ENCODE measurements at regions not wholly inside any gene's neighbourhood (a gene's known extent, or its start where the extent isn't known, plus 50 kb on each side); places are given as distances from the start of the nearest gene placed in this dataset.

- no peak overlapping the region for H3K4me2 ChIP-seq (ENCODE audit: low read length)
- H3K36me3 ChIP-seq (ENCODE audit: insufficient read depth, low read length), result no peaks in the 10 kb centered on the region
- H2AFZ ChIP-seq (ENCODE audit: low read length), result no peak overlapping the region
- H3F3A ChIP-seq (ENCODE audit: insufficient read depth, low read length), result no peaks in the 10 kb centered on the region
- H3K9me3 ChIP-seq (ENCODE audit: low read length), result no peaks in the 10 kb centered on the region
- no peak overlapping the region for H3K4me3 ChIP-seq (ENCODE audit: low read depth, low read length, poor library complexity, severe bottlenecking)
- H3K4me1 ChIP-seq (ENCODE audit: insufficient read depth, low read length, severe bottlenecking), result no peaks in the 10 kb centered on the region
- H3K9me2 ChIP-seq (ENCODE audit: low read depth, low read length), result no peaks in the 10 kb centered on the region
- TF ChIP-seq EZH2 (IDR thresholded peaks at IDR 0.05; ENCODE audit: borderline replicate concordance, low read length) (no peak), CTCF (IDR thresholded peaks at IDR 0.05; ENCODE audit: low read length) (no peak)
- no peaks in the 10 kb centered on the region for H4K20me1 ChIP-seq (ENCODE audit: insufficient read depth, low read length)
- H3K27me3 ChIP-seq (ENCODE audit: insufficient read depth, low read length), result no peaks in the 10 kb centered on the region
- no peaks in the 10 kb centered on the region for H3K79me2 ChIP-seq (ENCODE audit: insufficient read depth, low read length)
- H3K9ac ChIP-seq (ENCODE audit: low read length), result no peak overlapping the region
- H3K27ac ChIP-seq (ENCODE audit: low read depth, low read length, poor library complexity, severe bottlenecking), result no peak overlapping the region
Measured at GRCh38 chr9:14393418-14393817, 79.5 kb upstream of the NFIB start.

- no peaks in the 10 kb centered on the region for H3K9me3 ChIP-seq (ENCODE audit: low read length)
- no peaks in the 10 kb centered on the region for H3K9me2 ChIP-seq (ENCODE audit: low read depth, low read length)
- no peaks in the 10 kb centered on the region for H3K4me1 ChIP-seq (ENCODE audit: insufficient read depth, low read length, severe bottlenecking)
- H2AFZ ChIP-seq (ENCODE audit: low read length), result no peak overlapping the region
- no peaks in the 10 kb centered on the region for H3K79me2 ChIP-seq (ENCODE audit: insufficient read depth, low read length)
- H3K4me2 ChIP-seq (ENCODE audit: low read length), result no peak overlapping the region
- TF ChIP-seq CTCF (IDR thresholded peaks at IDR 0.05; ENCODE audit: low read length), result no peak
- TF ChIP-seq EZH2 (IDR thresholded peaks at IDR 0.05; ENCODE audit: borderline replicate concordance, low read length), result no peak
- no peak overlapping the region for H3K4me3 ChIP-seq (ENCODE audit: low read depth, low read length, poor library complexity, severe bottlenecking)
- H3K9ac ChIP-seq (ENCODE audit: low read length), result no peak overlapping the region
- no peaks in the 10 kb centered on the region for H4K20me1 ChIP-seq (ENCODE audit: insufficient read depth, low read length)
- no peaks in the 10 kb centered on the region for H3K36me3 ChIP-seq (ENCODE audit: insufficient read depth, low read length)
- no peak overlapping the region for H3K27ac ChIP-seq (ENCODE audit: low read depth, low read length, poor library complexity, severe bottlenecking)
- no peaks in the 10 kb centered on the region for H3K27me3 ChIP-seq (ENCODE audit: insufficient read depth, low read length)
- H3F3A ChIP-seq (ENCODE audit: insufficient read depth, low read length), result no peaks in the 10 kb centered on the region
Measured at GRCh38 chr9:14391620-14392019, 77.7 kb upstream of the NFIB start.

- Histone ChIP-seq H3K79me2 (ENCODE audit: insufficient read depth, low read length) (no peaks in the 10 kb centered on the region), H3K4me3 (ENCODE audit: low read depth, low read length, poor library complexity, severe bottlenecking) (no peak overlapping the region), H4K20me1 (ENCODE audit: insufficient read depth, low read length) (no peaks in the 10 kb centered on the region), H3K4me1 (ENCODE audit: insufficient read depth, low read length, severe bottlenecking) (no peaks in the 10 kb centered on the region), H3K36me3 (ENCODE audit: insufficient read depth, low read length) (no peaks in the 10 kb centered on the region), H3K4me2 (ENCODE audit: low read length) (no peak overlapping the region), H3K27me3 (ENCODE audit: insufficient read depth, low read length) (no peaks in the 10 kb centered on the region), H3K9me3 (ENCODE audit: low read length) (no peaks in the 10 kb centered on the region), H3K9ac (ENCODE audit: low read length) (no peak overlapping the region), H3K9me2 (ENCODE audit: low read depth, low read length) (no peaks in the 10 kb centered on the region), H3K27ac (ENCODE audit: low read depth, low read length, poor library complexity, severe bottlenecking) (no peak overlapping the region), H2AFZ (ENCODE audit: low read length) (no peak overlapping the region), H3F3A (ENCODE audit: insufficient read depth, low read length) (no peaks in the 10 kb centered on the region)
- no peak for TF ChIP-seq CTCF (IDR thresholded peaks at IDR 0.05; ENCODE audit: low read length)
- TF ChIP-seq EZH2 (IDR thresholded peaks at IDR 0.05; ENCODE audit: borderline replicate concordance, low read length), result no peak
Measured at GRCh38 chr9:14389657-14390056, 75.7 kb upstream of the NFIB start.
